HG03139 (cell line): ENCODE measurements at regions not wholly inside any gene's neighbourhood (a gene's known extent, or its start where the extent isn't known, plus 50 kb on each side); places are given as distances from the start of the nearest gene placed in this dataset.
"Not testable (repeated sequence)": the region's sequence is repeated elsewhere in the genome, so short reads cannot be mapped to it uniquely, and the experiment has no call there.

Source experiments
- ATAC-seq: cut with Tn5 transposase; IDR thresholded peaks from one replicate; pipeline ENCODE4 v1.9.1; 2021; ENCODE audit not compliant: unreplicated experiment

GRCh38 chr13:82292334-82292733, 1589.9 kb downstream of the SLITRK1 start:
- no peak for ATAC-seq

- ATAC-seq: no peak
These were observed 1590.4 kb downstream of the SLITRK1 start for GRCh38 chr13:82291852-82292251.

- no peak for ATAC-seq
These were observed 1606.6 kb downstream of the SLITRK1 start for GRCh38 chr13:82275644-82276043.

- ATAC-seq: no peak
These were observed 1623.0 kb downstream of the SLITRK1 start for GRCh38 chr13:82259284-82259683.

- ATAC-seq: no peak
These were observed 1624.3 kb downstream of the SLITRK1 start for GRCh38 chr13:82257790-82258507.

- no peak for ATAC-seq
These were observed 1633.5 kb downstream of the SLITRK1 start for GRCh38 chr13:82248762-82249161.

- ATAC-seq: no peak
These were observed 1636.4 kb downstream of the SLITRK1 start for GRCh38 chr13:82245860-82246259.

GRCh38 chr13:82224806-82225205, 1657.5 kb downstream of the SLITRK1 start:
- ATAC-seq: no peak

GRCh38 chr13:82221621-82222020, 1660.7 kb downstream of the SLITRK1 start:
- ATAC-seq: no peak

GRCh38 chr13:82220641-82221040, 1661.6 kb downstream of the SLITRK1 start:
- no peak for ATAC-seq

- ATAC-seq: no peak
These were observed 1666.1 kb downstream of the SLITRK1 start for GRCh38 chr13:82216165-82216564.

GRCh38 chr13:82214341-82214740, 1667.9 kb downstream of the SLITRK1 start:
- no peak for ATAC-seq

GRCh38 chr13:82206241-82206640, 1676.0 kb downstream of the SLITRK1 start:
- ATAC-seq: no peak

- no peak for ATAC-seq
These were observed 1679.9 kb downstream of the SLITRK1 start for GRCh38 chr13:82202398-82202797.

- ATAC-seq: no peak
These were observed 1686.2 kb downstream of the SLITRK1 start for GRCh38 chr13:82196087-82196486.

- ATAC-seq: no peak
These were observed 1695.0 kb downstream of the SLITRK1 start for GRCh38 chr13:82187227-82187626.

GRCh38 chr13:82176751-82177150, 1705.5 kb downstream of the SLITRK1 start:
- ATAC-seq: no peak

GRCh38 chr13:82165396-82166174, 1716.7 kb downstream of the SLITRK1 start:
- ATAC-seq: no peak

GRCh38 chr13:82164780-82165395, 1717.4 kb downstream of the SLITRK1 start:
- ATAC-seq: not testable (repeated sequence)

- no peak for ATAC-seq
These were observed 1734.7 kb downstream of the SLITRK1 start for GRCh38 chr13:82147526-82147925.

- ATAC-seq: no peak
These were observed 1745.4 kb downstream of the SLITRK1 start for GRCh38 chr13:82136880-82137279.

GRCh38 chr13:82129281-82129680, 1753.0 kb downstream of the SLITRK1 start:
- ATAC-seq: no peak
